ENCODE measurements at regions not wholly inside any gene's neighbourhood (a gene's known extent, or its start where the extent isn't known, plus 50 kb on each side); places are given as distances from the start of the nearest gene placed in this dataset.

DNA sequence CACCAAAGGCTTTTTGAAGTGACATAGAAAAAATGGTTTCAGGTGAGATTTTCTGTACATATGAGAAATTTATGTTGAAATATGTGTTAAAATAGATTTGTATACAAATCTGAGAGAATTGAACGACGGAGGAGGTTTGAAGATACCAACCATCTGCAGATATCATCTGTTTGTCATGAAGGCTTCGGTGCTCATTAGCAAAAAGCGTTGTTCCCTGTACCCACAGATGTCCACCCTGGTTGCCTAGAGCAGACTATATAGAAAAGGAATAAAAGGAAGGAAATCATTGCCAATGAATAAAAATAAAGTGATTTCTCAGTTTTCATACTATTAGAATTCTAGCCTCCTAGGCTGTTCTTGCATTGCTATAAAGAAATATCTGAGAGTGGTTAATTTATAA is 2262.8 kb upstream of the ACO1 start:
- TF ChIP-seq POLR2A (IDR thresholded peaks at IDR 0.05; ENCODE audit: low read depth), result no peak
- no peak for TF ChIP-seq CTCF (IDR thresholded peaks at IDR 0.05)
- no peak for TF ChIP-seq POLR2AphosphoS5 (IDR thresholded peaks at IDR 0.05)
- no peak for TF ChIP-seq EP300 (IDR thresholded peaks at IDR 0.05)

Data from esophagus muscularis mucosa (tissue), 4 donors.